HG02642 (cell line): ENCODE measurements at regions not wholly inside any gene's neighbourhood (a gene's known extent, or its start where the extent isn't known, plus 50 kb on each side); places are given as distances from the start of the nearest gene placed in this dataset.
"Not testable (repeated sequence)": the region's sequence is repeated elsewhere in the genome, so short reads cannot be mapped to it uniquely, and the experiment has no call there.

Experiments used
- ATAC-seq: cut with Tn5 transposase; IDR thresholded peaks from one replicate; pipeline ENCODE4 v1.9.1; 2021; ENCODE audit warnings: mild to moderate bottlenecking; ENCODE audit not compliant: unreplicated experiment, poor library complexity

DNA sequence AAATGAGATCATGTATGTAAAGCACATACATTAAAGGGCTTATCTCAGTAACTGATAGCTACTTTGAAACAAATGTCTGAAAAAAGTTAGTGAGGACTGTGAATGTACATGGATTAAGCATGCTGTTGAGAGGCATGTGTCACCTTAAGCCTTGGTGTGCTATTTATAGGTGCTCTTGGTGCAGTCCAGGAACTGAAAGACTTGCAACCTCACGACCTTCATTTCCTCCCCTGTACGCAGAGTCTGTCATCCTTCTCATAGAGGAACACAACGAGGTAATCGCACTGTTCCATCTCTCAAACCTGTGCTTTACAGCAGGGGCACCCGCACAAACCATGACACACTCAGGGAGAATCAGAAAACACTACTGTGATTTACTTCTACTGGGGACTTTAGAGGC lies 65.6 kb downstream of the UFM1 start:
- ATAC-seq, result peak; percentile 98

DNA sequence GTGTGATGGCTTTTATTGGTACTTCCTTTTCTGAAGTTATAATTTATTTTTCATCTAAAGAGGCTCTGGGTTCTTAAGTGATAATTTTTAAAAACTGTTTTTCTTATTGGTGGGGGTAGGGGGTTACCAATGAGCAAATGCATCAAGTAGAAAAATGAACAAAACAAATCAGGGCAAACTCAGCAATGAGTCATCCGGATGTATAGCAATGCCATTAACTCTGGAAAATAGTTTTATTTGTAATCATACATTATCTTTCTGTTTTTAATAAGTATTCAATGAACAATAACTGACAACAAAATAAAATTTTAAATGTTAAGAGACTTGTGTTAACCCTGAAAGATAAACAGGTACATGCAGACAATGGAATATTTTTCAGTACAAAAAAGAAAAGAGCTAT lies 67.6 kb downstream of the UFM1 start:
- ATAC-seq, result no peak

DNA sequence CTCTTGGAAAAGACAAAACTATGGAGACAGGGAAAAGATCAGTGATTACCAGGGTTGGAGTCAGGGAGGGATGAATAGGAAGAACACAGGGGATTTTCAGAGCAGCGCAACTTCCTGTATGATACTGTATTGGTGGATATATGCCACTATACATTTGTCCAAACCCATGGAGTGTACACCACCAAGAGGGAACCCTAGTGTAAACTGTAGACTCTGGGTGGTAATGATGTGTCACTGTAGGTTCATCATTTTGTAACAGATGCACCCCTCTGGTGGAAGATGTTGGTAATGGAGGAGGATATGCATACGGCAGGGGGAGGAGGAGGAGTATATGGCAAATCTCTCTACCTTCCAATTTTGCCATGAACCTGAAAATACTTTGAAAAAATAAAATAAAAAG lies 68.1 kb downstream of the UFM1 start:
- ATAC-seq, result peak; percentile 46

DNA sequence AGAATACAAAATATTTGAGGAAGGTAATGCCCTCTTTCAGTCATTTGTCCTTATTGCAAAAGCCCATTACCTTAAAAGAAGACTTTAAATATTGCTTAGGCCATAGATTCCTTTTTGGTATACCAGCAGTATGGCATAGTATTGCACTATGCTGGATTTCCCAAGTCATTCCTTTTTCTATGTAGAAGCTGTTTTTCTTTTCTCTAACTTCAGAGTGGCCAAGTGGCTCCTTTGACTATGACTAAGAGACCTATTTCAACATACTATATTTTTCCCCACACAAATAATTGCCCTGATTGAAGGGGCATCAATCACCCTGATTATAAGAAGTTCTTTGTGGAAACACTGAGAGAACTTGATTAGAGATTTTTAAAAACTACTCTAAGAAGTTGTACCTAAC lies 68.6 kb downstream of the UFM1 start:
- ATAC-seq, result no peak

DNA sequence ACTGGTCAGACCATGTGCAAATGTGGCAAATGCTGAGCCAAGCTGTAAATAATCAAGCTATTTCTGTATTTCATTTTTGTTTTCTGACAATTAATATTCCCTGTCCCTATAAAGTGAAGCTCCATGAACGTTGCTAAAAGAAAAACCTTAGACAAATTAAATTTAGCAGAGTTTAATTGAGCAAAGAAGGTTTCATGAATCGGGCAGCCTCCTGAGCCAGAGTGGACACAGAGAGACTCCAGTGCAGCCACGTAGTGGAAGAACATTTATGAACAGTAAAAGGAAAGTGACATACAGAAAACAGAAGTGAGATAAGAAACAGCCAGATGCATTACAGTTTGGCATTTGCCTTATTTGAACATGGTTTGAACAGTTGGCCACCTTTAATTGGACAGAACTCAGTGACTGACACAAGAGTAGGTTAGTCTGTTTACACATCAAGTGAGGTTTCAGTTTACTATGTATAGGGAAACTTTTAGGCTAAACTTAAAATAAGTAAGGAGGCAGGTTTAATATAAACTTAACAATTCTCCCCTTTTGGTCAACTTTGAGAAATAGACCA lies 69.7 kb downstream of the UFM1 start:
- peak; percentile 28 for ATAC-seq

DNA sequence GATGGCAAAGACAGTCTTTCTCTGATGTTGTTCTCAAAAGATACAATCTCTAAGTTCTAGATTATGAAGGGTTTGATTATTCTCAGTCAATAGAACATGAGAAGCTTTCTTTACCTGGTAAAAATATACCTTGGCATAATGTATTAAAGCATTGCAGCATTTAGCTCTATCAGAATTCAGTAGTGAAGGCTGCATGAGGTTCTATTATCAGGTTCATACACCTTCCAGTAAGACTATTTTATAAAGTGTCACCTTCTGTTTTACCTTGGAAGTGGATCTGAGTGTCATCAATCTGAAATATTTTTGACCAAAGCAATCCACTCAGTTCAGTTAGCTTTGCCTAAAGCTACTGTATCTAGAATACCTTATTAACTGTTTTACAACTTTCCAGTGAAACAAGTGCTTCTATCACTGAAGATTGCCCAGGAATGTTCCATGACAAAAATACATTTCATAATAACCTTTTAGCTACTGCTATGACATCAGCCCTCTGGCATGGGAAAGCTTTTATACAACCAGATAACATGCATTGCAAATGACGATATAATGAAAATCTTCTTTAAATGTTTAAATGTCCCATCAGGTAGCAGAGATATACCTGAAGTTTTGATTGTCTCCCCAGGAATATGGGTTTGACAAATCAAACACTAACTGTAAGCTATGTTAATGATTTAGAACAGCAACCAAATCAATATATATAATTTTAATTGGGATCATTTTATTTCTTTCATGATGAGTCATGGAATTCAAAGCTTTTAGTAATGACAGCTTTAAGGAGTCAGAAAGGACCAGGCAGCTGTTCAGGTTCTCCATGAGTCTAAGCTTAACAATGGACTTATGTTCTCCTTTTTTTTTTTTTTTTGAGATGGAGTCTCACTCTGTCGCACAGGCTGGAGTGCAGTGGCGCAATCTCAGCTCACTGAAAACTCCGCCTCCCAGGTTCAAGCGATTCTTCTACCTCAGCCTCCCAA lies 72.2 kb downstream of the UFM1 start:
- ATAC-seq, result no peak

DNA sequence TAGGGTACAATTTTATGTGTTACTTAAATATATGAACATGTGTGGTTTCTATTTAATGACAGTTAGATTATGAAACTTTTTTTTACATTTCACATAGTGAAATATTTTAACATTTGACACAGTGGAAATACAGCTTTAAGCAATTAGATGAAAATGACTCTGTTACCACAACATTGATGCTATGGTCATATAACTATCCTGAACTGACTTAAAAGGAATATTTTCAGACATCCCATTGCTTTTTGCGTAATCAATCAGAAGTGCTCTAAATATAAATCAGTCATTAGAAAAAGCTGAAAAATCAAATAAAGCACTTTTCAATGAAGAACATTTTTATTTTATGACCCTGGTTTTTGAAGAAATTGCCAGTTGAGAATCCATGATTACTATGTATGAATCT lies 80.3 kb downstream of the UFM1 start:
- no peak for ATAC-seq

DNA sequence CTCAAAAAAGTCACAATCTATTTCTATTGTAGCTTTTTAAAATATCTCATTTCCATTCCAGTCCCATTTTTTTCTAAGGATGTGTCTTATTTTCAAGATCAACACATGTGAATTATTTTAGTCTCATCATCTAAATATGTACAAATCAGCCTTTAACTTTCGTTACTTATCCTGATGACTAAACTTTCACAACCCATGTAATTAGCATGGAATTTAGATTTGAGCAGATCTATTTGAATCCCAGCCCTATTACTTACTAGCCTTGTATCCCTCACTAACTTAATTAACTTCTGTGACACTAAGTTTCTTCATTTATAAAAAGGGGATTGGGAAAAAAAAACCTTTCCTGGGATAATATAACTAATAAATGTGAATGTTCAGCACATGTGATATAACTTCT lies 81.1 kb downstream of the UFM1 start:
- no peak for ATAC-seq

DNA sequence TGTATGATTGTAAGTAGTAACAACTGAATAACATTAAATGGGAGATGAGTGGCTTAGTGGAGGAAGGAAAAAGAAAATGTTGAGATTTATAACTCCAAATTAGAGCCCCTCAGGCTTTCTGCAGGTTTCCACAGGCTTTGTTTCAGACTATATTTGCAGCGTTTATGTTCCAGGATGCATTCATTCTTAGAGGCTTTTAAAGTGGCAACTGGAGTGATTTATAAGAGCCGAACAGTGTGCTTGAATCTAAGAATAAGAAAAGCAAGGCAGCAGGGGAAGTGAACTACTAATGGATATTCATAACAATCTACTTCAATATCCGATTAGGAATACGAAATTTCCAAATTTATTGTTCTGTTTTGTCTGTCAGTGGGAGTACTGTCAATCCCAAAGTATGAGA lies 91.0 kb downstream of the UFM1 start:
- no peak for ATAC-seq

DNA sequence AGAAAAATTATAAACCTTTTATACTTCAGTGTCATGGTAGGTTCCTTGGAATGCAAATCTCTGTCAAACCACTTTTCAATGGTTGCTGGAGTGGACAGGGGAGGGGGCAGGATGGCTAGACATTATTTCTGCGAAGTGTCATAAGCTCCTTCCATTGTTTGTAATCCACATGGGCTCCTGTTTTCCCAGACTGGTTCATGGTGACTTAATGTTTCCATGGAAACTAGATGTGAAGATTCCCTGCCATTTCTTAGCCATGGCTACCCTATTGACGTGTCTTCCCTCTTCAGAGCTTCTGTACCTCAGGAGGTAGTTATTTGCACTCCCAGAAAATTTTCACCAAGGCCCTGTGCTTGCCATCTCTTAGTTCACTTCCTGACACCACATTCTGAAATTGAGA lies 95.3 kb downstream of the UFM1 start:
- ATAC-seq, result no peak

DNA sequence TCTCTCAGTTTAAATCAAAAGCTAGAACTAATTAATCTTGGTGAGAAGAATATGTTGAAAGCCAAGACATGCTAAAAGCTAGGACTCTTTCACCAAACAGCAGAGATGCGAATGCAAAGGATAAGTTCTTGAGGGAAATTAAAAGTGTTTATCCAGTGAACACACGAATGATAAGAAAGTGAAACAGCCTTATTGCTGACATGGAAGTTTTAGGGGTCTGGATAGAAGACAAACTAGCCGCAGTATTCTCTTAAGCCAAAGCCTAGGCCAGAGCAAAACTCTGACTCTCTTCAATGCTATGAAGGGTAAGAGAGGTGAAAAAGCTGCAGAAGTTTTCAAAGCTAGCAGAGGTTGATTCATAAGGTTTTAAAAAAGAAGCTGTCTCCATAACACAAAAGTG lies 103.0 kb downstream of the UFM1 start:
- no peak for ATAC-seq

DNA sequence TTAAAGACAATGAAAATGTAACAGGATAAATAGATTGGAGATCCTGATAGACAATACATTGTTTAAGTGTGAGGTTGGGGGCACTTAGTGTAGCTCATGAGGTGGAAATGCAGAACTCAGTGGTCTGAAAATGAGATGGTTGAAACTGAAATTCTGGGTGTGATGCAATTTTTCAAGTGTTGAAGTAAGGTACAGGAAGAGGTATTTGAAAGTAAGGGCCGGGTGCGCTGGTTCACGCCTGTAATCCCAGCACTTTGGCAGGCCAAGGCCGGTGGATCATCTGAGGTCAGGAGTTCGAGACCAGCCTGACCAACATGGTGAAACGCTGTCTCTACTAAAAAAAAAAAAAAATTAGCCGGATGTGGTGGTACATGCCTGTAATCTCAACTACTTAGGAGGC lies 113.0 kb downstream of the UFM1 start:
- ATAC-seq, result no peak

DNA sequence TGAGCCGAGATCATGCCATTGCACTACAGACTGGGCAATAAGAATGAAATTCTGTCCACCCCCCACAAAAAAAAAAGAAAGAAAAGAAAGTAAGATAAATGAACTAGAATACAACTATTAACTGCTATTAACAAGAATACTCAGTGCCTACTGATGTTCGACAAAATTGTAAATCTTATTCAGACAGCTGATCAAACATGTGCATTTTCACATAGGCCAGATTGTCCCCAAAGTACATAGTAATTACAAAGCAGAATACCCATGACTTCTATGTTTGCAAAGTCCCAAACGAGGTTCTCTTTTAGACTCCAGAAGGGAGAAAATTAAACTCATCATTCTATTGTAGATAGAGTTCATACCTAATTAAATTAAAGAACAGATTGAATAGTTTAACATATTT lies 113.4 kb downstream of the UFM1 start:
- no peak for ATAC-seq

DNA sequence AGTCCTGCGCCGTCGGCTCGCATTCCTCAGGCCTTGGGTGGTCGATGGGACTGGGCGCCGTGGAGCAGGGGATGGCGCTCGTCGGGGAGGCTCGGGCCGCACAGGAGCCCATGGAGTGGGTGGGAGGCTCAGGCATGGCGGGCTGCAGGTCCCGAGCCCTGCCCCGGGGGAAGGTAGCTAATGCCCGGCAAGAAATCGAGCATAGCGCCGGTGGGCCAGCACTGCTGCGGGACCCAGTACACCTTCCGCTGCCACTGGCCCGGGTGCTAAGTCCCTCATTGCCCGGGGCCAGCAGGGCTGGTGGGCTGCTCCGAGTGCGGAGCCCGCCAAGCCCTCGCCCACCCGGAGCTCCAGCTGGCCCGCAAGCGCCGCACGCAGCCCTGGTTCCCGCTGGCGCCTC lies 122.8 kb downstream of the UFM1 start:
- ATAC-seq, result not testable (repeated sequence)

DNA sequence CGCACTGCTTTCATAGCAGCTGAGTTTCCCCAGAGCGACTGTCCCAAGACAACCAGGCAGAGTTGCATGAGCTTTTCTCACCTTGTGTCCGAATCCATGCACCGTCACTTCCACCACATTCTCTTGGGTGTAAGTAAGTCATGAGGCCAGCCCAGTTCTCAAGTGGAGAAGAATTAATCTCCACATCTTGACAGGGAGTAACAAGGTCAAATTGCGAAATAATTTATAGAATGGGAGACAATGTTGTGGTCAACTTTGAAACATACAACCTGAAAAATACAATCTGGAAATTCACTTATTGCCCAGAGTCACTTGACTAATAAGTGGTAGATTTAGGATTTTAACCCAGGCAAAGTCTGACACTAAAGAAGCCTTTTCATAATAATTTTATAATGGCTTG lies 123.7 kb downstream of the UFM1 start:
- no peak for ATAC-seq

DNA sequence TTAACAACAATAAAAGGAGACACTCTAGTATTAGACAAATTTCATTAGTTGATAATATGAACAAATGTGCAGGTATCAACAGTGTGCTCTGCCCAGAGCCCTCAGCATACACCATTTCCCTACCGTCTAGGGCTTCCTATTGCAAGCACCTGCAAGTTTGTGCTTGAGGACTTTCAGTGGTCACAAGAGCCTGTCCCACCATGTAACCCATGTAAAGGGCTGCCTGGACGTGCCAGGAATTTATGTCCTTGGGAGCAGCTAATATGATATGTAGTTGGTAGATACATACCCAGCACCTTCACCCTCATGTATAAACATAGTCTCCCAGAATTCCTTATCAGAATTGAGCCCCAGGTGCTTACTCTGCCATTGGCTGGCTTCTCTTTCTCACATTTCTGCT lies 128.0 kb downstream of the UFM1 start:
- no peak for ATAC-seq

DNA sequence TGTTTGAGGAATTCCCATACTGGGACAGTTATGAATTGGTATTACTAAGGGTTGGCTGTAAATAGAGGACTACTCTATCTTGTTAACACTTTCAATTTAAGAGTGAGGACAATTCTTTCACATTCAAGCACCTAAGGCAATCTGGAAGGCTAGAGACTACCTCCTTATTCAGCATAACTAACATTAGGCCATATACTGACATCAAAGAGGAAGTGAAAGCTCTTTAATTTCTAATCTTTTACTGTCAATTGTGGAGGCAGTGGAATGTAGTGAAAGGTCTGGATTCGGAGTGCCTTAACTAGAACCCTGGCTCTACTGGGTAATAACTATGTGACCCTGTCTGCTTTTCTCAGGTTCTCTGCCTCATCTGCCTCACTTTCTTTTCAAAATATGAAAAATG lies 134.0 kb downstream of the UFM1 start:
- ATAC-seq, result no peak

DNA sequence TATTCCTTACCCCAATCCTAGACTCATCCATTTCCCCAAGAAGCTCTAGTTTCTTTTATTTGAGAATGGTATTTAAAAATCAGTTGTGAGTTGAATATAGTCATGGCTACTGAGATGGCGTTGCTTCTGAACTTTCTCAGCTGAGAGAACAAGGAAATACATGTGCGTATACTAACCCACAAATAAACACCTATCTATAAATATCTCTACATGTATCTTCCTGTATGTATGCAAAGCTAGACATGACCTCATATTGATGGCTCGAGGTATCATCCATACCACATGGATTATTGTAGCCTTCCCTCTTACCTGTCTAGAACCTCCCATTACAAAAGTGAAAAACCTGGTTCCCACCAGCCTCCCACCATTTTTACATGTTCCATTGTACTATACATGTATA lies 141.0 kb downstream of the UFM1 start:
- ATAC-seq, result no peak

DNA sequence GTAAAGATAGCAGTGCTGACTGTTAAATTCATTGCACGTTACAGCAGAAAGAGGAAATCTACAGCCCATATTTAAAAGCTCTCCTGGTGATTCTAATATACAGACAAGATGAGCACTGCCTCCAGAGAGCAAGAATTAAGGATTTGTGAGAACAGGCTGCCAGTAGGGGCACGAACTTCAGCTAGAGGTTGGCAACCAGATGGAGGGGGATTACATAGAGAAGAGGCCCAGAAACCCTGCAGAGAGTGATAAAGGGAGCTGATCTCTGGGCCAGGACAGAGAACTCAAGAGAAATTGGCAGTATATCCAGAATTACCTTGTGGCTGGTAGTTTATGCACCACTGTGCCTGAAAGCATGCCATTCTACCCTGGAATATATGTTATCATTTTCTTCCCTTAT lies 144.8 kb downstream of the UFM1 start:
- ATAC-seq, result no peak

DNA sequence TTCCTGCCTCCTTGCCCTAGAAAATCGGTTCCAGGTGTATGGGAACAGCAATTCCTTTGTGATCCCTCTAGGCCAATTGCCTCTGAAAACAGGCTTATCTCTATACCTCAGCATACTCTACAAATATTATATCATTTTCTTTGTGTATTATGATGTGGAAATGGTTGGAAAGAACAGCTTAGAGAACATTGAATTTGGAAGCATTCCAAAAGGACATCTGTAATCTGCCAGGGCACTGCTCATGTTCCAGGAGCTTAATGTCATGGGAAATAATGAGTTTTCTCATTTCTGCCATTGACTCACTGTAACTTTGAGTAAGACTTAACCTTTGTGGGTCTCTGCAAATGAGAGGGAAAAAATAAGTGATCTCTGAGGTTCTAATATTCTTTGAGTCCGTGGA lies 147.3 kb downstream of the UFM1 start:
- no peak for ATAC-seq

DNA sequence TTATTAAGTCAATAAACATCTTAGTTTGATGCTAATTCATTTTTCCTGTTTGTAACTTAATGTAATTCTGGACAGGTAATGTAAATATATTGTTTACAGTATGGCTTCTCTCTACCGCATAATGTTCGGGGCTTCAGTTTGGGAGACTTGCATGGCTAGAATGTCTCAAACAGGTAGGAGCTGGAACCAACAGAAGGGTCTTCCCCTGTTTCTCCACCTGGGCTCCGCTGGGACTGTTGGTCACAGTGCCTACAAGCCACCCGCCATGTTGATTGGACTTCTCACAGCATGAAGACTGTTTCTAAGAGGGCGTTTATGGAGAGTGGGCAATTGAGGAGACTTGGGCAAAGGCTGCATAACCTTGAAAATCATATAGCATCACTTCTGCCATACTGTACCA lies 148.6 kb downstream of the UFM1 start:
- no peak for ATAC-seq

DNA sequence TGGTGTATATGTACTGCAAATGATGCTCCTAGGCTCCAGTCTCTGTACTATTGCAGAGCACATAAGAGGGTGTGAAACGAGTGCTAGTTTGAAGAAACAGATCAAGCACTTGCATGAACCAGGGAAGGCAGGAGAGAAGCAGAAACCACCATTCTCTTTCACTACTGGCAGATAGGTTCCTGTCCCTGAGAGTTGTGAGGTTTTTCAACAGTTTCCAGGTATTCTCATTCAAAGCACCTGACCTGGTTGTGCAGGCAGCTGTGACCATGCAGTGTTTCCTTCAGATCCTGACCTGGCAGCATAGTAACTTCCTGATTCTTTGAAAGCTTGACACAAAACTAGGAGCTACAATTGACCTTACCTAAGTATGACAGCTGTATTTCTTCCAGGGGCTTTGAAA lies 164.9 kb downstream of the UFM1 start:
- no peak for ATAC-seq
